ENCODE measurements at regions not wholly inside any gene's neighbourhood (a gene's known extent, or its start where the extent isn't known, plus 50 kb on each side); places are given as distances from the start of the nearest gene placed in this dataset.

DNA sequence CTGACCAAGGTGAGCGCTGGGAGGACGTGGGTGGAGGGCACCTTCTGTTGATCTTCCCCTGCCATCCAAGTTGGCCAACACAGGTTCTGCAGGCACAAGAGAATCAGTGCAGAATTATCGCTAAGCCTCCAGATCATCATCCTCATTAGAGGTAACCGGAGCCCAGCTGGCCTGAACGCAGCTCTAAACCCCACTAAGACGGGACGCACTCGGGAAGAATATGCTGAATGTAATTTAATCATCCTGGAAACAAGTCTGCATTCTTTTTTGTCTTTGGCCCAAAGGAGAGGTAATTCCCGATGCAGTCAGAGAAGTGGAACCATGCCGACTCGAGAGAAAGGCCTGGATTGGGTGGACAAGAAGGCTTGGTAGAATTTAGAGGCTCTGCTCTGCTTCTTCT is 111.0 kb upstream of the GSC start:
- TF ChIP-seq, protein P1, sequence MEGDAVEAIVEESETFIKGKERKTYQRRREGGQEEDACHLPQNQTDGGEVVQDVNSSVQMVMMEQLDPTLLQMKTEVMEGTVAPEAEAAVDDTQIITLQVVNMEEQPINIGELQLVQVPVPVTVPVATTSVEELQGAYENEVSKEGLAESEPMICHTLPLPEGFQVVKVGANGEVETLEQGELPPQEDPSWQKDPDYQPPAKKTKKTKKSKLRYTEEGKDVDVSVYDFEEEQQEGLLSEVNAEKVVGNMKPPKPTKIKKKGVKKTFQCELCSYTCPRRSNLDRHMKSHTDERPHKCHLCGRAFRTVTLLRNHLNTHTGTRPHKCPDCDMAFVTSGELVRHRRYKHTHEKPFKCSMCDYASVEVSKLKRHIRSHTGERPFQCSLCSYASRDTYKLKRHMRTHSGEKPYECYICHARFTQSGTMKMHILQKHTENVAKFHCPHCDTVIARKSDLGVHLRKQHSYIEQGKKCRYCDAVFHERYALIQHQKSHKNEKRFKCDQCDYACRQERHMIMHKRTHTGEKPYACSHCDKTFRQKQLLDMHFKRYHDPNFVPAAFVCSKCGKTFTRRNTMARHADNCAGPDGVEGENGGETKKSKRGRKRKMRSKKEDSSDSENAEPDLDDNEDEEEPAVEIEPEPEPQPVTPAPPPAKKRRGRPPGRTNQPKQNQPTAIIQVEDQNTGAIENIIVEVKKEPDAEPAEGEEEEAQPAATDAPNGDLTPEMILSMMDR (IDR thresholded peaks at IDR 0.05 in 4 of 5, conservative IDR thresholded peaks at IDR 0.05 in 1 of 5): no peak
- no peak for TF ChIP-seq POLR2A (IDR thresholded peaks at IDR 0.05)

Measured in gastrocnemius medialis (tissue), 4 donors.